NCI-H146 (cell line): ENCODE measurements at regions not wholly inside any gene's neighbourhood (a gene's known extent, or its start where the extent isn't known, plus 50 kb on each side); places are given as distances from the start of the nearest gene placed in this dataset.

Experiments used
- DNase-seq: peaks from one replicate; lab custom pipeline; 2025; lab: John Stamatoyannopoulos, UW

DNA sequence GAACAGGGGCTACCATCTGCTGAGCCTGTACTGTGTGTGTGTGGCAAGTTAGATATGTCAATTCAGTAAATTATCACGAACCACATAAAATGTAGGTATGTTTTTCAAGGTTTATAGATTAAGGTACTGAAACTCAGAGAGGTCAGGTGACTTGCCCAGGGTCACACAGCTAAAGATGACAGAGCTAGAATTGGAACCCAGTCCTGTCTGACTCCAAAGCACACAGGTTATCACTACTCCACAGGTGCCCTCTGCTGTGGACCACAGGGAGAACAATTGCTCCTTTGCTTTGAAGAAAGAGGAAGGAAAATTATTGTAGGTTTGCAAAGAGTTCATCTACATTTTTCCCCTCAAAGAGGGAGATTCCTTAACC is 229.7 kb upstream of the AGAP1 start:
- DNase-seq: no peak

DNA sequence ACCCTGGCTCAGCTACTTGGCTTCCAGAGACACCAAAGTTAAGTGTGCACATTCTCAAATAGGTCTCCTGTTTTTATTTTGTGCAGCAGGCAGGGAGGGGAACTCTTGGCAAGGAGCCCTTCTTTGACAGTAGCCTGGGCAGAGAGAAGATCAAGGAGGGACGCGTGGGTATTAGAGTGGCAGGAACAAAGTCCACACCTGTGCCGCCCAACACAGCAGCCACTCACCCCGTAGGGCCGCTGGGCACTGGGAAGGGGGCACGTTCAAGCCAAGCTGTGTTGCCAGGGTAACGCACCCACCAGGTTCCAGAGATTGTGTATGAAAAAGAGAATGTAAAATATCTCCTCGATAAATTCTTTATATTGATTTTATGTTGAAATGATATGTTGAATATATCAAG is 229.3 kb upstream of the AGAP1 start:
- no peak for DNase-seq

DNA sequence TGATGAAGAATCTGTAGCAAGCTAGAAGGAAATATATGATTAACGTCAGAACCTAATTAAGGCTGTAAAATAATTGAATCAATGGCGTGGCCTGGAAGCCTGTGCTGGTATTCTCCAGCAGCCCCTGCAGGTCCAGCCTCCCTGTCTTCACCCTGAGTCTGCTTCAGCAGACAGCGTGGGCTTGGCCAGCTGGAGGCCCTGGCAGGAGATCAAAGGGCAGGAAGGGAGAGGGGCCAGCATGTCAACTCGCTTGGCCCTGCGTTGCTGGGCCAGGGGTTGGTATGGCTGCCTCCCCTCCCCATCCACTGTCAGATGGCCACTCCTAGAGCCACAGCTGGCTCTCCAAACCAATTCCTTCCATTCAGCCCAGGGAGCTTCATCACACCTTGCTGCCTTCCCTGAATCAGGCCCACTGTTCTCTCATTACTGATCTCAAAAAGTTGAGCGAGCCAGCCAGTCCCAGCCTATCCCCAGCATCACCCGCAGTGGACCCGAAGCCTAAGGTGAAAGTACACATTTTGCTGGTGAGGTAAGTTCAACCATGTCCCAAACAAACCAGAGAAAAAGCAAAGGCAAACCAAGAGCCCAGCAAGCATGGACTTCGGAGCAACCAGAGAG is 228.4 kb upstream of the AGAP1 start:
- DNase-seq: no peak

- DNase-seq: no peak
These were observed 226.6 kb upstream of the AGAP1 start for GRCh38 chr2:235267251-235267650.

- no peak for DNase-seq
These were observed 225.3 kb upstream of the AGAP1 start for GRCh38 chr2:235268535-235268934.

GRCh38 chr2:235270291-235270690 is 223.6 kb upstream of the AGAP1 start:
- no peak for DNase-seq

DNA sequence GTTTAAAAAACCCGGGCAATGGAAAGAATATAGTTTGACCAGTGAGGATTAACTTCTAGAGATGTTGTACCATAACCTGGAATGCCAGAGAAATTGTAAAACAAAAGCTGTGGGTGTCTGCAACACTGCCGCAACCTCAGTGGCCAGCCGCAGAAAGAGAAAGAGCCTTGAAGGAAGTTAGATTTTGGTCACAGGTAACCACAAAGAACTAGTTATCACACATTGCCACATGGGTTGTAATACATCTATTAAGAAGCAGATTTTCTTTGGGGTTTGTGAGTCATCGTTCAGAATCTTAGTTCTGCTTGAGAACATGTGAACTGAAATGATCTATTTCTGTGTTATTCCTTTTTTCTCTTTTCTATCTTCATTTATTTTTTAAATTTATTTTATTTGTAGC is 222.9 kb upstream of the AGAP1 start:
- no peak for DNase-seq

DNA sequence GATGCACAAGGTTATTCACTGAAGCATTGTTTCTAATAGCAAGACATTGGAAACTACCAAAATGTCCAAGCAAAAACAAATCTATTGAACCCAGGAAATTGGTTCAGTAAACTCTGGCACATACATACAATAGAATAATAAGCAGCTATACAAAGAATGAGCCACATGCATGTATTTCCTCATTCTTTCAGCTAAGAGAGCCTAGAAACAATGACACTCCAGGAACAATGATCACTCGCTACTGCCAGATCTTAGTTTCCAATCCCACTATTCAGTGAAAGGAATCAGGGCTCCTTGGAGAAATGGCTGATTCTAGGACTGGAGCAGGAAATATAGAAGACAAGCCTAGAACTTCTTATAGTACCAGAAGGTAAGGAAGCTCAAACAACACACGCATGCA is 221.9 kb upstream of the AGAP1 start:
- no peak for DNase-seq

DNA sequence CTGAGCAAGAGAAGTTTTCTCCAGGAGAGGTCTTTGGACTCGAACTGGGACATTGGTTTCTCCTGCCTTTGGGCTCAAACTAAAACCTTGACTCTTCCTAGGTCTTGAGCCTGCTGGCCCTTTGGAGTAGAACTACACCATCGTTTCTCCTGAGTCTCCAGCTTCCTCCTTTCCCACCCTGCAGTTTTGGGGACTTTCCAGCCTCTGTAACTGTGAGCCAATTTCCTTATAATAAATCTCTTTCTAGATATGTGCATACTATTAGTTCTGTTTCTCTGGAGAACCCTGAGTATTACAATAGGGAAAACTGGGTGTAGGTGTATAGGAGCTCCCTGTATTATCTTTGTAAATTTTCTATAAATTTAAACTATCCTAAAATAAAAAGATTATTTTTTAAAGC is 219.8 kb upstream of the AGAP1 start:
- no peak for DNase-seq

- DNase-seq: no peak
These were observed 216.4 kb upstream of the AGAP1 start for GRCh38 chr2:235277485-235277884.

DNA sequence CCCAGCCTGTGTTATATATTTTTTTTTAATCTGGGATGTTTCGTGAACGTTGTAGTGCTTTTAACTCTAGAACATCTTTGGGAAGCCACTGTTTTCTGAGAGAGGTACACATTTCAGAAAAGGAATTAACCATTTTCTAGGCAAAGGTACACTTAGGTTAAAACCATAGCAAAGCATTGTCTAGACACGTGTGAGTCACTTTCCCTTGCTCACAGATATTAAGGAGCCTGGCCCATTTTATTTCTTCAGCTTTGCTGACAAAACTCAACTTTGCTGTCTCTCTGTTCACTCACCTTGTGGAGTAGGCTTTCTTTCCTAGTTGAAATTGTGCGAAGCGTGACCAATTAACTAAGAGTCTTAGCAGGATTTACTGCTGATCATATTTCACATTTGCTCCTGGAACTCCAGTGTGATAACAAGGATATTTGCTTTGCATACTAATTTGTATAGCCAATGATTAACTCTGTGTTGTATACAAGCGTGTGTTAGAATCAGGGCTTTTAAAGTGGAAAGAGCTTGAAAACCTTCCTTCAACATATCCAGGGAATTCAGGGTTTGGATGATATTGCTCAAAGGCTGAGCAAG is 215.0 kb upstream of the AGAP1 start:
- DNase-seq: no peak

DNA sequence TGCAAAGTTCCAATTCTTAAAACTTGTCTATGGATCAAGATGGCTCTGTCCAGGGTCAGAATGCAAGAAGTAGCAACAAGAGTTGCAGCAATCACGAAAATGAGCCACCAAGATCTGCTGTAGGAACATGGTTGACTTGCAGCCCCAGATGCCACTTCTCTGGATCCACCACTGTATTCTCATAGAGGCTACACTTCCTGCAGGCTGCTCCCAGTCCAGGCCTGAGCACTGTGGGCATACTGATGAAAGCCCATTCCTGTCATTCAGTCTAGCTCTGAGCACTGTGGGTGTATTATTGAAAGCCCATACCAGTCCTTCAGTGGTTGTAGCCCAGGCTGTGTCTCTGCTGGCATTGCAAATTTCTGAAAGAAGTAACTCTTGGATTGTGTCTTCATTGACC is 213.9 kb upstream of the AGAP1 start:
- DNase-seq: no peak

- no peak for DNase-seq
These were observed 210.6 kb upstream of the AGAP1 start for GRCh38 chr2:235283246-235283645.

DNA sequence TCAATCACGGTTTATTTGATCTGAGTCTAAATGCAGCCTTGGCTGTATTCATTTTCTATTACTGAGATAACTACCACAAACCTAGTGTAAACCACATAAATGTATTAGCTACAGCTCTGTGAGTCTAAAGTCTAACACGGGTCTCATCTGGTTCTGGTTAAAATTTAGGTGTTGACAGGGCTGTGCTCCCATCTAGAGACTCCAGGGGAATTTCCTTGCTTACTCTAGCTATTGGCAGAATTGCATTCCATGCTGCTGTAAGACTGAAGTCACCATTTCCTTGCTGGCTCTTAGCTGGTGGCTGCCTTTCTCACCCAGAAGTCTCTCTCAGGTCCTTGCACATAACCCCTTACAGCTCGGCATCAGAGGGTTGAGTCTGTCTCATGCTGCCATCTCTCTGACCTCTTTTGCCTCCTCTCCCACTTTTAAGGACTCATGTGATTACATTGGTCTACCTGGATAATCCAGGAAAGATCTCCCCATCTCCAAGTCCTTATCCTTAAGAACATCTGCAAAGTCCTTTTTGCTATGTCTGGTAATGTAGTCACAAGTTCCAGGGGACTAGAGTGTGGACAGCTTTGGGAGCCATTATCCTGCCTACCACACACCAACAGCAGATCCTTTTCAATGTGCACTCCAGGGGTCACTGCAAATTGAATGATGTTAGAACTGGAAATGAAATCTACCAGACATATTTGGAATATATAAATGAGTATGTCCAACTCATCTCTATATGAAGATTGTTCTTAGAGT is 207.0 kb upstream of the AGAP1 start:
- DNase-seq: no peak

DNA sequence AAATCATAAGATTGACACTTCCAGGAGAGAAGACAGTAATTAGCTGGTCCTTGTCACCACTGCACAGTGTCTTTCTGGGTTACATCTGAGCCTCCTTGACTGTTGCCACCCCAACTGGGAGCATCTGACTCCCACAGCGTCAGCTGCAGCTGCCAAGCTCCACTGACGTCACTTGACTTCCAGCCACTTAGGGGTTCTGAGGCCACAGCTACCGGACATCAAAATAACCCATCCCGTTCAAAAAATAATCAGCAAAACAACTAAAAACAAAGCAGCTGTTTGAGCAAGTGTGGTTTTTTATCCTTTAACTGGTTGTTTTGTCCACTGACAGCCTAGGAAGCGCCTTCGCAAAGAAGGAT is 206.5 kb upstream of the AGAP1 start:
- no peak for DNase-seq

GRCh38 chr2:235291461-235291860 is 202.4 kb upstream of the AGAP1 start:
- DNase-seq: no peak

DNA sequence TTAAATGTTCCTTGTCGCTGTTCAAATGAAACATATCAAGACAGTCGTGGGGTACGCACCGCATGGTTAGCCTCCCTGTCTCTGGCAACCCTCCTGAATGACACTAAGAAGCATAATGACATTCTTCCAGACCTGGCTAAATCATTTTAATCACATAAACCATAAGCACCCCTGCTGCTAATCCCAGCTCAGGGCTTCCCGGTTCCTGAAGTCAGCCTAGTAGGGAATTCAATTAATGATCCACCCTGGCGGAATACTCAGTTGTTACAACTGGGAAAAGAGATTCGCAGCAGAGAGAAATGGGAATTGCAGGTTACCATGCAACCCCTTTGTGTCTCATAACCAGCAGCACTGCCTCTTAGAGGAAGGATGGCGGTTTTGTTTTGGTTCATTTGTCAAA is 200.8 kb upstream of the AGAP1 start:
- DNase-seq: no peak

GRCh38 chr2:235295831-235296230 is 198.0 kb upstream of the AGAP1 start:
- DNase-seq: no peak

DNA sequence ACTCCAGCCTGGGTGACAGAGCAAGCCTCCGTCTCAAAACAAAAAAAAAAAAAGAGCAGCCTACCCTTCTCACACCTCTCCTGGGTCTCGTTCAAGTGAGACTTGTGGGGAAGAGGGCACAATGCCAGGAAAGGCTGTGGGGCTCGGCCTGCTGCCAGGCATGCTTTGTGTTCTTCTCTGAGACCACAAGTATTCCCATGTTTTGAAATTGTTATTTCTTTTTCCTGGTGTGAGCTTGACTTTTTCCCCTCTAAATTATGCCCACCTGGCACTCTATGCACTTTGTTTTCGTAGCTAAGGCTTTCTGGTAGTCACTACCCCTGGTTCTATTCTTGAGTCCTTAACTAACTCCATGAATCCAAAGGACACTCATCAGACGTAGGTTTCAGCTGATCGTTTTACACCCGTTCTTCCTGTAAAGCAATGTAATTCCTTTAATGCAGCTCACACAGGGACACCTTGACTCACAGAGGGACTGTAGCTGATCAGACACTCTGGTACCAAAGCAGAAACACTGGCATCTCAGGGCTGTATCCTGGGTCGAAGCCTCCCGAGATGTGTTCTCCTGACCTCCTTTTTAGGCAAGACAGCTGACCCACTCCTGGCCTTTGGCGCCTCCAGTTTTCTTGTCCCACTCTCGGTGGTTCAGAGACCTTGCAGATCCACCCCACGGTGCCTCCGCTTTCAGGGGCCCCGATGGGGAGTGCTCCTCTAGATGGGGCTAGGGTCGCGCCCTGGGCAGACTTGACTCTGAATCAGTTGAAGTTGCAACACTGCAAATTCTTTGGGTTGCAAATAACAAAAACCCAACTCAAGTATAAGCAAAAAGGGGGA is 193.3 kb upstream of the AGAP1 start:
- DNase-seq: no peak

DNA sequence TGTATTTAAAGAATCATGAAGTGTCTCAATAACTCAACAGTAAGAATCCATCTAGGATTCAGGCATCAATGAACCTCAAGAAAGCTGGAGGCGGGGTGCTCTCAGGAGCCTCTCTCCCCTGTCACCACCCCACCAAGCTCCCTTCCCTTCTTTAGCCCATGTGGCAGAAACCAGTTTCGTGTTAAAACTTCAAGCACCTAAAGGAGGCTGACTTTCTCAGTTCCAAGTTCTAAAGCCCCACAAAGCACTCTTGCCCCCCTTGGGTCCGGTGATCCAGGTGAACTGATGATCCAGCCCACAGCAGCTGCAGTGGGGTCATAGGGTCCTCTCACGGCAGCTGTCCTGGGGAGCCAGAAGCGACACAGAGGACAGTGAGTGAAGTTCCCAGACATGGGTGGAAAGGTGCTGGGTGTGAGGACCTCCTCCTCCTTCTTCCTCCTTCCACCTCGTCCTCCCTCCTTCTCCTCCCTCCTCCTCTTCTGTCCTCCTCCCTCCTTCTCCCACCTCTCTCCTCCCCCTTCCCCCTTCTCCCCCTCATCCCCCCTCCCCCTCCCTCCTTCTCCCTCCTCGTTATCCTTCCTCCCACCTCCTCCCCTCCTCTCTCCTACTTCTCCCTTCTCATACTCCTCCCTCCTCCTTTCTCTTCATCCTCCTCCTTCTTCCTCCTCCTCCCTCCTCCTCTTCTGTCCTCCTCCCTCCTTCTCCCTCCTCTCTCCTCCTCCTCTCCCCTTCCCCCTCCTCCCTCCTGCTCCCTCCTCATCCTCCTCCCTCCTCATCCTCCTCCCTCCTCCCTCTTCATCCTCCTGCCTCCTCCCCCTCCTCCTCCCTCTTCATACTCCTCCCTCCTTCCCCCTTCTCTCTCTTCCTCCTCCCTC is 192.4 kb upstream of the AGAP1 start:
- DNase-seq: no peak

GRCh38 chr2:235302263-235302662 is 191.6 kb upstream of the AGAP1 start:
- no peak for DNase-seq
